Fibroblast of mammary gland (primary cell): ENCODE measurements at regions not wholly inside any gene's neighbourhood (a gene's known extent, or its start where the extent isn't known, plus 50 kb on each side); places are given as distances from the start of the nearest gene placed in this dataset.

Experiments used
- DNase-seq: peaks from one replicate; pipeline ENCODE4 v3.0.0-alpha.2; 2010; ENCODE audit warnings: low read depth
- H3K4me3 ChIP-seq: 2 replicates; pipeline ENCODE4 v1.5.1; 2011; ENCODE audit warnings: low read depth, mild to moderate bottlenecking, low read length, moderate library complexity; ENCODE audit not compliant: control insufficient read depth
- TF ChIP-seq, protein P1 (sequence below): conservative IDR thresholded peaks from 2 replicates; pipeline ENCODE4 v1.5.1; 2011; ENCODE audit warnings: low read depth, low read length, inconsistent platforms; ENCODE audit not compliant: control insufficient read depth, insufficient read depth

DNA sequence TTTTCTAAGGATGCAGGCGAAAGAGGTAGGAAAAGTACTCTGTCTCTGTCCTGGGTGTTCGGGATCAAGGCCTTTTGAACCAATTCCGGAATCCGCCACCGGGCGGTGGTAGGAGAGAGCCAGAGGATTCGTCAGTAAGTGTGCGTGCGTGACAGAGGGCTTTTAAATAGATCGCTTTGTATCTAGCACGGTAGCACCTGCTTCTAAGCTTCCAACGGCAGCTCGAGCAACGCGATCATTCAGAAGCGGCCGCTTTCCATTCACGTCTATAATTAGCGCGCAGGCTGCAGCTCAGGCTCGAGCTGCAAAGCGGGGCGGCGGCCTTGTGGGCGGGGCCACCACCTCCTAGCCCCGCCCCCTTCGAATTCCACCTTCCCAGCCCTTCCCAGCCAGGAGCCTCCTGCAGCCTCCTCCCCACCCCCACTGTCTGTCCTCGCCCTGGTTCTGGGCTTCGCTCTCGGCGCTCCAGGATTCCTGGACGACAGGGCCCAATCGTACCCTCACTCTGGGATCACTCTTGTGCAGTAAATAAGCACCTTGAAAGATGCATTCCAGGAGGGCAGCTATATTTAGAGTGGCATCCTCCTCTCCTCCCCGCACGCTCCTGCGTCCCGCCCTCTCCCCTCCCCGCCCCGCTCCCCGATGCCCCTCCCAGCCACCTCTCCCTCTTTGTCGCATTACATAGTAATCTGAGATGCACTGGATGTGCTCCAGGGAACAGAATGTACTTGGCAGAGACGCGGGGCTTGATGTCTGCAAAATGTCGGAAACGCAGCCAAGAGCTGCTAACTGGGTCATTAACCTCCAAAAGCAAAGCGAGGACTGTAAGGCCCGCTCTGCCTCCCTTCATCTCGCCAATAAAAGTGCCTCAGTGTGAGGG, 224.1 kb upstream of the TPRG1 start:
- peak; percentile 100 for DNase-seq
- TF ChIP-seq, protein P1, sequence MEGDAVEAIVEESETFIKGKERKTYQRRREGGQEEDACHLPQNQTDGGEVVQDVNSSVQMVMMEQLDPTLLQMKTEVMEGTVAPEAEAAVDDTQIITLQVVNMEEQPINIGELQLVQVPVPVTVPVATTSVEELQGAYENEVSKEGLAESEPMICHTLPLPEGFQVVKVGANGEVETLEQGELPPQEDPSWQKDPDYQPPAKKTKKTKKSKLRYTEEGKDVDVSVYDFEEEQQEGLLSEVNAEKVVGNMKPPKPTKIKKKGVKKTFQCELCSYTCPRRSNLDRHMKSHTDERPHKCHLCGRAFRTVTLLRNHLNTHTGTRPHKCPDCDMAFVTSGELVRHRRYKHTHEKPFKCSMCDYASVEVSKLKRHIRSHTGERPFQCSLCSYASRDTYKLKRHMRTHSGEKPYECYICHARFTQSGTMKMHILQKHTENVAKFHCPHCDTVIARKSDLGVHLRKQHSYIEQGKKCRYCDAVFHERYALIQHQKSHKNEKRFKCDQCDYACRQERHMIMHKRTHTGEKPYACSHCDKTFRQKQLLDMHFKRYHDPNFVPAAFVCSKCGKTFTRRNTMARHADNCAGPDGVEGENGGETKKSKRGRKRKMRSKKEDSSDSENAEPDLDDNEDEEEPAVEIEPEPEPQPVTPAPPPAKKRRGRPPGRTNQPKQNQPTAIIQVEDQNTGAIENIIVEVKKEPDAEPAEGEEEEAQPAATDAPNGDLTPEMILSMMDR: peak; percentile 50
- H3K4me3 ChIP-seq: peak overlapping the region; percentile 52

DNA sequence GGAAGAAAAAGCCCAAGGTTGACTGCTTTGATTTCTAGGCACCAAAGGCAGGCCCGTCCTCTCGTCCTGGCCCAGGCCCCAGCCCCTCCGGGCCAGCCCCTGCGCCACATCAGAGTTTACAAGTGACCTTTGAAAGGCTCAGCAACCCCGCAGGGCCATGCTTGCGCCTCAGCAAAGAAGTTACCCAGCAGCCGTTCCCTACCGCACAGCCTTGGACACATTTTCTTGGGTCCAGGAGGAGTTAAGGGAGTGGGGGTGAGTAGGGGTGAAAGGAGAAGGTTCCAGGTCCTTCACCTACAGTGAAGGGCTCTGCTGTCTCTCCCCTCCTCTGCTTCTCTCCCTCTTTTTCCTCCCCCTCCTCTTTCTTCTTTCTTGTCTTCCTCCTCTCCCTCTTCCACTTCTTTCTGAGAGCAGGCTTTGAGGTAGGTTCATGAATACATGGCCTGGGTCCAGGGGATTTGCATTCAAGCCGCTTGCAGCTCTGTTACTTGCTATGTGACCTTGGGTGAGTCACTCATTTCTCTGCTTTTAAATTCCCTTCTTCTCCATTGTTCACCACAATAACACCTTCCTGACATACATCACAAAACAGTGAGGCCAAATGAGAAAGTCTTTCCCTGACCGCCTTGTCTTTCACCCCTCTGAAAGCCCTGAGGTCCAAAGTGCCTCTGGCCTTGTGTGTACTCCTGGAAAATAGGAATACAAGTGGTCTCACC, 223.3 kb upstream of the TPRG1 start:
- TF ChIP-seq, protein P1: no peak

DNA sequence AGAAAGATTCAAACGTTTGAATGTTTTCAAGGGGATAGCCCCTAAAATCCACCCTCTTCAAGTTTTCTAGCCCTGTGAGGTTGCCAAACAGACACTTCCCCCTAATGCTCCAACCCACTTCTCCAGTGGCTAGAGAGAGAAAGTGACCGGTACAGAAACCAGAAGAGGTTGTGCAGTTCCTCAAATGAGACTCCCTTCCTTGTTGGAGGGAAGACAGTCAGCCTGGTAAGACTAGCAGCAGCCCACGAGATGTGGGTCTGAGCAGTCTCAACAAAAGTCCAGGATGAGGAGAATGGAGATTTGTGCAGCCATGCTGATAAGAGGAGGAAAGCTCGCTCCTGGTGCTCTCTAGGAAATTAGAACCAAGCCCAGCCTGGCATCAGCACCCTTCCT, 222.8 kb upstream of the TPRG1 start:
- TF ChIP-seq, protein P1: no peak
- DNase-seq: no peak
- H3K4me3 ChIP-seq: no peak overlapping the region

More for the DNA sequence above, 223.3 kb upstream of the TPRG1 start:
- peak; percentile 99 for DNase-seq
- peak overlapping the region; percentile 31 for H3K4me3 ChIP-seq

DNA sequence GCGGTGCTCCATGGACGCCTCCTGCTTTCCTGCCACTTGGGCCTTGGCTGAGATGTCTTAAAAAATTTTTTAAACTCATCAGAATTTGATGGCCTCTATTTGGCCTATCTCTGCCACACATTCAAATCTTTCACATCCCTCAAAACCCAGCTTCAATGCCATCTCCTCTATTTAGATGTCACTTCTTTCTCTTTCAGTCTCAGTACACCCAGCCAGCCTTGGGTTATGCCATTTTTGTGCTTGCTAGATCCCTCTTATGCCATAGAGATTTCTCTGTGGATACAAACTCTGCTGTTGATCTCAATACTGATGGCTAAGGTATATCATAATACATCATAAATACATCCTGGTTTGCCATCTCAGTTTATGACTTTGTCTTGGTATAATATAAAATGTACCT, 222.3 kb upstream of the TPRG1 start:
- TF ChIP-seq, protein P1: no peak
- DNase-seq: no peak
- no peak overlapping the region for H3K4me3 ChIP-seq

DNA sequence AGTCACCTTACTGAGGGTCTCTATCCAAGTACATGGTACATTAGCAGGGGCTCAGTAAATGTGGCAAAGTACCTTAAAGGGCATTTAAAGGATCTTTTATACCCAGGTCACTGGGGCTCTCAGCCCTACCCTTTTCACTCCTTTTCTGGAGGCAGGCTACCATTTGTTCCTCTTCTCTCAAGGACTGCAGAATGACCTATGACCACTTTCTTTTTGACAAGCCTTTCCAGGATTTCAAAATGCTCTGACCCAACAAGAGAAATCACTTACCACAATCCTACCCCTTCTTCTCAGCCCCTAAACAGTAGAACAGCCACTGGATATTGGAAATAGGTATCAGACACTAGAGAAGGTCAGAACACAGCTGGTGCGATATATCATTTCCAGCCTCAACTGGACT, 221.8 kb upstream of the TPRG1 start:
- TF ChIP-seq, protein P1: no peak
- DNase-seq: no peak
- no peak overlapping the region for H3K4me3 ChIP-seq

DNA sequence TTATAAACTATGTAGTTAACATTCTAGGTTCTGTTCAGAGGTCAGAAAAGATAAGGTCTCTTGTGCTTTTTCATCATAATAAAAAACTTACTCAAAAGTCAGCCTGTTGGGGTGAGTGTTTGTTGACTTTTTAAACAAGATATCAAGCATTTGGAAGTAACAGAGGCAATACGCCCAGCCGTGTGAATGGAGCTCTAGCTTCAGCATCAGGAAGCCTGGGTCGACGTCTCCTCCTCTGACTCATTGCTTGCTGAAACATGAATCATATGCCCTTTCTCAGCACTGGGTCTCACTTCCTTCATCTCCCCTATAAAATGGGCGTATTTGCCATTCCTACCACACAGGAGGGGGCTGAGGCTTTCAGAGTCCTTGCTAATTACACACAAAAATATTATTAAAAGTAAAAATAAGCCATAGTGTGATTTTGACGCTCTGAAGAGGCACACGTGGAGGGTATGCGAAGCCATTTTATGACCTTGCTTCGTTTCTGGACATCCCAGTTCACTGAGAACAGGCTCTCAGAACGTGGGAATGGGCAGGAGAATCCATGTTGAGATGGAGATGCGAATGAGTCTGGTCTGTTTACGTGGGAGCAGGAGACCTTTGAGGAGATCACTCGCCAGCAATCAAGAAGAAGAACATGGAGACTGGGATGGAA, 220.8 kb upstream of the TPRG1 start:
- TF ChIP-seq, protein P1: no peak
- no peak overlapping the region for H3K4me3 ChIP-seq
- DNase-seq: peak; percentile 99
